ENCODE measurements at regions not wholly inside any gene's neighbourhood (a gene's known extent, or its start where the extent isn't known, plus 50 kb on each side); places are given as distances from the start of the nearest gene placed in this dataset.
A peak's percentile ranks its signal among the peaks of the same experiment; 100 is the strongest.
"Not testable (repeated sequence)": the region's sequence is repeated elsewhere in the genome, so short reads cannot be mapped to it uniquely, and the experiment has no call there.

DNA sequence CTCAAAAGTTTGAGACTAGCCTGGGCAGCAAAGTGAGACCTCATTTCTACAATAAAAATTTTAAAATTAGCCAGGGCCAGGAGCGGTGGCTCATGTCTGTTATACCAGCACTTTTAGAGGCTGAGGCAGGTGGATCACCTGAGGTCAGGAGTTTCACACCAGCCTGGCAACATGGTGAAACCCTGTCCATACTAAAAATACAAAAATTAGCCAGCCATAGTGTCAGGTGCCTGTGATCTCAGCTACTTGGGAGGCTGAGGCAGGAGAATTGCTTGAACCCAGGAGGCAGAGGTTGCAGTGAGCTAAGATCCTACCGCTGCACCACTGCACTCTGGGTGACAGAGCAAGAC is 85.1 kb upstream of the MAP4 start:
- not testable (repeated sequence) for H3K36me3 ChIP-seq (ENCODE audit: control insufficient read depth, insufficient read depth, low read length); H3K27me3 ChIP-seq (ENCODE audit: control insufficient read depth, insufficient read depth, low read length); H3K4me3 ChIP-seq (ENCODE audit: low read depth, low read length); FAIRE-seq; DNase-seq (ENCODE audit: low read depth)

GRCh38 chr3:48092270-48092669 is 76.1 kb upstream of the MAP4 start:
- TF ChIP-seq, protein P1, sequence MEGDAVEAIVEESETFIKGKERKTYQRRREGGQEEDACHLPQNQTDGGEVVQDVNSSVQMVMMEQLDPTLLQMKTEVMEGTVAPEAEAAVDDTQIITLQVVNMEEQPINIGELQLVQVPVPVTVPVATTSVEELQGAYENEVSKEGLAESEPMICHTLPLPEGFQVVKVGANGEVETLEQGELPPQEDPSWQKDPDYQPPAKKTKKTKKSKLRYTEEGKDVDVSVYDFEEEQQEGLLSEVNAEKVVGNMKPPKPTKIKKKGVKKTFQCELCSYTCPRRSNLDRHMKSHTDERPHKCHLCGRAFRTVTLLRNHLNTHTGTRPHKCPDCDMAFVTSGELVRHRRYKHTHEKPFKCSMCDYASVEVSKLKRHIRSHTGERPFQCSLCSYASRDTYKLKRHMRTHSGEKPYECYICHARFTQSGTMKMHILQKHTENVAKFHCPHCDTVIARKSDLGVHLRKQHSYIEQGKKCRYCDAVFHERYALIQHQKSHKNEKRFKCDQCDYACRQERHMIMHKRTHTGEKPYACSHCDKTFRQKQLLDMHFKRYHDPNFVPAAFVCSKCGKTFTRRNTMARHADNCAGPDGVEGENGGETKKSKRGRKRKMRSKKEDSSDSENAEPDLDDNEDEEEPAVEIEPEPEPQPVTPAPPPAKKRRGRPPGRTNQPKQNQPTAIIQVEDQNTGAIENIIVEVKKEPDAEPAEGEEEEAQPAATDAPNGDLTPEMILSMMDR (IDR thresholded peaks at IDR 0.05; ENCODE audit: insufficient read depth, low read length, severe bottlenecking): no peak
- Histone ChIP-seq H3K27me3 (ENCODE audit: control insufficient read depth, insufficient read depth, low read length) (no peaks in the 10 kb centered on the region), H3K4me3 (ENCODE audit: low read depth, low read length) (no peak overlapping the region), H3K36me3 (ENCODE audit: control insufficient read depth, insufficient read depth, low read length) (no peaks in the 10 kb centered on the region)
- DNase-seq (ENCODE audit: low read depth) (no peak), FAIRE-seq (no peak)

GRCh38 chr3:48090166-48090939 is 74.1 kb upstream of the MAP4 start:
- TF ChIP-seq, protein P1 (IDR thresholded peaks at IDR 0.05; ENCODE audit: insufficient read depth, low read length, severe bottlenecking): no peak
- Histone ChIP-seq H3K27me3 (ENCODE audit: control insufficient read depth, insufficient read depth, low read length) (no peaks in the 10 kb centered on the region), H3K36me3 (ENCODE audit: control insufficient read depth, insufficient read depth, low read length) (peaks cover 2% of the 10 kb centered on the region), H3K4me3 (ENCODE audit: low read depth, low read length) (no peak overlapping the region)
- no peak for FAIRE-seq
- DNase-seq (ENCODE audit: low read depth): no peak

- FAIRE-seq: no peak
- H3K27me3 ChIP-seq (ENCODE audit: control insufficient read depth, insufficient read depth, low read length): no peaks in the 10 kb centered on the region
- TF ChIP-seq, protein P1 (IDR thresholded peaks at IDR 0.05; ENCODE audit: insufficient read depth, low read length, severe bottlenecking): no peak
- DNase-seq (ENCODE audit: low read depth): peak; percentile 89
- H3K36me3 ChIP-seq (ENCODE audit: control insufficient read depth, insufficient read depth, low read length): peaks cover 3% of the 10 kb centered on the region
- H3K4me3 ChIP-seq (ENCODE audit: low read depth, low read length): peak overlapping the region; percentile 90
Measured at GRCh38 chr3:48088749-48089466, 72.7 kb upstream of the MAP4 start.

GRCh38 chr3:48088056-48088748 is 72.0 kb upstream of the MAP4 start:
- H3K4me3 ChIP-seq (ENCODE audit: low read depth, low read length): peak overlapping the region; percentile 90
- DNase-seq (ENCODE audit: low read depth) (no peak), FAIRE-seq (no peak)
- no peaks in the 10 kb centered on the region for H3K27me3 ChIP-seq (ENCODE audit: control insufficient read depth, insufficient read depth, low read length)
- peaks cover 3% of the 10 kb centered on the region for H3K36me3 ChIP-seq (ENCODE audit: control insufficient read depth, insufficient read depth, low read length)
- TF ChIP-seq, protein P1 (IDR thresholded peaks at IDR 0.05; ENCODE audit: insufficient read depth, low read length, severe bottlenecking): no peak

DNA sequence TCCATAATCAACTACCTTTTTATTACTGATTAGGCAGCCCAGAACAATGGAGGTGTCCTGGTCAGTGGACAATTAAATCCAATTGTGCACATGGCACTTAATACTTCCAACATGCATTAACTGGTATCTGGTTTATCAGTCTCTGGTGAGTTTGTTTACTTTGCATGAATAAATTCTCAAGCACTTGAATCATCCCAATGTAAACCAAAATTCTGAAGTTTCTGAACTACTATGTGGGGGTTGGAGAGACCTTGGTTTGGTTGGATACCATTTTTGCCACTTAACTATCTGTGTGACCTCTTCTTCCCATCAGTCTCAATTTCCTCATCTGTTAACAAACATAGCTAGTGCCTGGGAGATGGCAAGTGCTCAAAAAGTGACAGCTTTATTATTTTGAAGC is 70.5 kb upstream of the MAP4 start:
- FAIRE-seq: no peak
- H3K36me3 ChIP-seq (ENCODE audit: control insufficient read depth, insufficient read depth, low read length): peaks cover 3% of the 10 kb centered on the region
- peak overlapping the region; percentile 90 for H3K4me3 ChIP-seq (ENCODE audit: low read depth, low read length)
- TF ChIP-seq, protein P1 (IDR thresholded peaks at IDR 0.05; ENCODE audit: insufficient read depth, low read length, severe bottlenecking): no peak
- no peaks in the 10 kb centered on the region for H3K27me3 ChIP-seq (ENCODE audit: control insufficient read depth, insufficient read depth, low read length)
- peak; percentile 88 for DNase-seq (ENCODE audit: low read depth)
